T-helper 17 cell (primary cell): ENCODE measurements at regions not wholly inside any gene's neighbourhood (a gene's known extent, or its start where the extent isn't known, plus 50 kb on each side); places are given as distances from the start of the nearest gene placed in this dataset.

Source experiments
- ATAC-seq: fragments of 150-1000 bp; cut with Tn5 transposase; 2 replicates; pipeline ENCODE4 v1.10.0; 2021; ENCODE audit warnings: mild to moderate bottlenecking, moderate library complexity
- DNase-seq, 3 donors: peaks; one replicate each; pipeline versions ENCODE4 v3.0.0 to v3.0.0-alpha.2; 2020 to 2021
- H3K9me3 ChIP-seq: one replicate; pipeline ENCODE4 v1.7.0; 2013; ENCODE audit warnings: low read length, mild to moderate bottlenecking; ENCODE audit not compliant: control insufficient read depth, poor library complexity, severe bottlenecking
- H3K27ac Mint-ChIP-seq: one replicate; pipeline ENCODE4 v1.8.0; 2022; ENCODE audit warnings: mild to moderate bottlenecking, moderate library complexity, mixed read lengths
- H3K27me3 Mint-ChIP-seq: one replicate; pipeline ENCODE4 v1.8.0; 2022; ENCODE audit warnings: mixed read lengths
- H3K36me3 Mint-ChIP-seq: one replicate; pipeline ENCODE4 v1.8.0; 2022; ENCODE audit warnings: low read depth, mixed read lengths
- H3K4me1 Mint-ChIP-seq: one replicate; pipeline ENCODE4 v1.8.0; 2022; ENCODE audit warnings: mild to moderate bottlenecking, mixed read lengths
- H3K4me3 Mint-ChIP-seq: one replicate; pipeline ENCODE4 v1.8.0; 2022; ENCODE audit warnings: mild to moderate bottlenecking, moderate library complexity, mixed read lengths

DNA sequence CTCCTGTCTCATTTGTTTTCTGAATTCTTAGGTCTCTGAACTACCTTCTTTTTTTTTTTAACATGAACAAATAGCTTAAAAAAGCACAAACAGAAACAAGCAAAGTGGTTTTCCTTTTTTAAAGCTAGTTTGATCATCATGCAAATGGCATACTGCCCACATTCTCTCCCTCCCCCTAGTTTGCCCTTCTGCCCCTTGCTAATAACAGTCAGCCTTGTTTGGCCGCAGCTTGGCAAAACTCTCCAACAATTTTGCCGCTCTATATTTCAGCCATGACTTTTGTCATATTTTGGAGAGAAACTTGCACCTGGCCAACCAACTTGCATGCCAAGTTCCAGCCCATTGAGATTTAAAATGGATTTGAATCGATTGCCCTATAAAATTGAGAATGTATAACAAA is 666.0 kb upstream of the NR2F2 start:
- Mint-ChIP-seq H3K36me3 (no peaks in the 10 kb centered on the region), H3K27ac (no peak overlapping the region), H3K4me1 (no peaks in the 10 kb centered on the region), H3K4me3 (no peak overlapping the region), H3K27me3 (peaks cover 4% of the 10 kb centered on the region)
- ATAC-seq (no peak), DNase-seq (no peak)
- H3K9me3 ChIP-seq: no peaks in the 10 kb centered on the region

DNA sequence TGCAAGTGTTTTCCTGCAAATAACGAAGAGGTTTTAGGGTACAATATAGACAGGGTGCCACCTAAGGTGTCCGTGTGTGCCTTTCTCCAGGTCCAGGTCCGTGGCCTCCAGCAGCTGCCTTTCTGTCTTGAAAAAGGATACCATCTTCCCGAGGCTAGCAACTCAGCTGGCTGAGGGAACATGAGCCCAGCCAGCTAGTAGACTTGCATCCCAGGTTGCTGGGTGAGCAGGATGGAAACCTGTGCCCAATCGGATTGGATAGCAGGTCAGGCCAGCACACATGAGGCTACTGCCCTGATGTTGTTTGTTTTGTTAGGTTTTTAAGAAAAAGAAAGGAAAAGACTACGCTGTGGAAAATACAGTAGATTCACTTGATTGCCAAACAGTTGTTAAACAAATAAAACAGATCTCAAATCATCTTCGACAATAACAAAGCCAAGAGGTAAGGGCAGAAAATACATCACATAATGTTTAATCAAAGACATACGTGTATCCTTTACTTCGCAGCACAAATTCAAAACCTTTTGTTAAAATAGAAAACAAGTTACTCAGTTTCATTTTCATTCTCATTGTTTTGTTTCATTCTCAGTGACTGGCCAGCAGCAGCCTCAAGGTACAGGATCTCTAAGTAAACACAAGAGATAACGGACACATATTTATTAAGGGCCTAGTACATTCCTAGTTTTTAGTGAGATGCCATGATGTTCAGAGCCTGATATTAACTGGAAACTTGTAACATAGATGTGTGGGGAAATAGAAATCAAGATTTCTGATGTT is 661.2 kb upstream of the NR2F2 start:
- Mint-ChIP-seq H3K27me3 (no peaks in the 10 kb centered on the region), H3K27ac (no peak overlapping the region)

DNA sequence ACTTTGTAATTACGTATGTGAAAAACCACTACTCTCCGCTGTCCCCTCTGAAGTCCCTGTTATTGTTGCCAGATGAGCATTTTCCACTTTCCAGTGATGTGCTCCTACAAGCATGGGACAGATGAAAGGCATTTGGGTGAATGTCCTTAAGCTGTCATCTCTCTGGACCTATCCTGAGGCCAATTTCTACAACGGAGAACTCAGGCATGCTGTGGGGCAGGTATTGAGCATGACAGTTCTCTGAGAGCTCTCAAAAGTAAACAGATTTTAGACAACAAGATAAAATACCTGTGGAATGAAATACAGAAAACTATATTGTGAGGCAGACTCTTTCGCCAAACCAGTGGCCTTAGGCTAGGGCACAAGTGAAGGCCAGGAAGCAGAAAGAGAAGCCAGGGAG is 656.5 kb upstream of the NR2F2 start:
- H3K27me3 Mint-ChIP-seq: no peaks in the 10 kb centered on the region
- ATAC-seq (no peak), DNase-seq (no peak)
- H3K4me1 Mint-ChIP-seq: no peaks in the 10 kb centered on the region
- H3K27ac Mint-ChIP-seq: no peak overlapping the region
- H3K4me3 Mint-ChIP-seq: no peak overlapping the region
- no peaks in the 10 kb centered on the region for H3K9me3 ChIP-seq
- H3K36me3 Mint-ChIP-seq: no peaks in the 10 kb centered on the region

More for the DNA sequence above, 661.2 kb upstream of the NR2F2 start:
- DNase-seq (no peak), ATAC-seq (no peak)
- Mint-ChIP-seq H3K4me3 (no peak overlapping the region), H3K4me1 (no peaks in the 10 kb centered on the region), H3K36me3 (no peaks in the 10 kb centered on the region)
- H3K9me3 ChIP-seq: no peaks in the 10 kb centered on the region

DNA sequence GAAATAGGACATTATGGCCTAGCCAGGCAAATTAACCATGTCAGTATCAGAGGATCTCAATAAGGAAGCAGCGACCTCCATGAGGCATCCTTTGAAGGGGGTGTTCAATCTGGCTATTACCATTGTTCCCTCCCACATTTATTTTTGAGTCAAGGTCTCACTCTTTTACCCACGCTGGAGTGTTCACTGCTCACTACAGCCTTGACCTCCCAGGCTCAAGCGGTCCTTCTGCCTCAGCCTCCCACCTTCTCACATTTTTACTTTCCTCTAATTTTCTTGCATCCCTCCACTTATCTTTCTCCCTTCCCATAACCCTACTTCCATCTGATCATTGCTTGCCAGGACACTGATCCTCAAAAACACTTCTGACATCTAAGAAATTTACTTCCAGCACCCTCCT is 654.0 kb upstream of the NR2F2 start:
- DNase-seq (no peak), ATAC-seq (no peak)
- H3K9me3 ChIP-seq: no peaks in the 10 kb centered on the region
- no peaks in the 10 kb centered on the region for H3K36me3 Mint-ChIP-seq
- no peak overlapping the region for H3K4me3 Mint-ChIP-seq
- H3K27ac Mint-ChIP-seq: no peak overlapping the region
- H3K4me1 Mint-ChIP-seq: no peaks in the 10 kb centered on the region
- no peaks in the 10 kb centered on the region for H3K27me3 Mint-ChIP-seq

DNA sequence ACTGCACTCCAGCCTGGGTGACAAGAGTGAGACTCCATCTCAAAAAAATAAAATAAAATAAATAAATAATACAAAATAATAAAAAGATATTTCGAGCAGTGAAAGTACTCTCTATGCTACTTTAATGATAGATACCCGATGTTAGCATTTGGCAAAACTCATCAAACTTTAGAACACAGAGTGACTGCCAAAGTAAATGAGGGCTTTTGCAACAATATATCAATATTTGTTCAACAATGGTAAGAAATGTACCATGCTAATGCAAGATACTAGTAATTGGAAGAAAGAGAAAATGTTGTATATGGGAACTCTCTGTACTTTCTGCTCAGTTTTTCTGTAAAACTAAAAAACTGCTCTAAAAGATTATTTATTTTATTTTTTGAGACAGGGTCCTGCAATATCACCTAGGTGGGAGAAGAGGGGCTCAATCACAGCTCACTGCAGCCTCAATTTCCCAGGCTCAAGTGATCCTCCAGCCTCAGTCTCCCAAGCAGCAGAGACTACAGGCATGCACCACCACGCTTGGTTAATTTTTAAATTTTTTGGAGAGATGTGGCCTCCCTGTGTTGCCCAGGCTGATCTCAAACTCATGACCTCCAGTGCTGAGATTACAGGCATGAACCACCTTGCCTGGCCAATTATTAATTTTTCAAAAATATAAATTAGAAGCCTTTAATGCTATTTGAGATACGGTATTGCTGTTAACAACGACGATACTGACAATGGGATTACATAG is 650.5 kb upstream of the NR2F2 start:
- ATAC-seq (no peak), DNase-seq (no peak)
- no peaks in the 10 kb centered on the region for H3K36me3 Mint-ChIP-seq
- H3K4me3 Mint-ChIP-seq: no peak overlapping the region
- H3K27me3 Mint-ChIP-seq: no peaks in the 10 kb centered on the region
- H3K9me3 ChIP-seq: no peaks in the 10 kb centered on the region
- no peak overlapping the region for H3K27ac Mint-ChIP-seq
- H3K4me1 Mint-ChIP-seq: no peaks in the 10 kb centered on the region

DNA sequence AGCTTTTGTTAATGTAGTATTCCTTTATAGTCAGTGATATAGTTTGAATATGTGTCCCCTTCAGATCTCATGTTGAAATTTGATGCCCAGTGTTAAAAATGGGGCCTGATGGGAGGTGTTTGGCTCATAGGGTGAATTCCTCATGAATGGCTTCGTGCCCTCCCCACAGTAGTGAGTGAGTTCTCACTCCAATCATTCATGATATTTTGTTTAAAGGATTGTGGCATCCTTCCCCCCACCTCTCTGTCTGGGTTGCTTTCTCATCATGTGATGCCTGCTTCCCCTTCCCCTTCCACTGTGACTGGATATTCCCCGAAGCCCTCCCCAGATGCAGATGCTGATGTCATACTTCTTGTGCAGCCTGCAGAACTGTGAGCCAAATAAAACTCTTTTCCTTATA is 649.8 kb upstream of the NR2F2 start:
- Mint-ChIP-seq H3K4me1 (no peaks in the 10 kb centered on the region), H3K27me3 (no peaks in the 10 kb centered on the region), H3K4me3 (no peak overlapping the region), H3K36me3 (no peaks in the 10 kb centered on the region), H3K27ac (no peak overlapping the region)
- DNase-seq: no peak
- no peaks in the 10 kb centered on the region for H3K9me3 ChIP-seq
- no peak for ATAC-seq

GRCh38 chr15:95681836-95682544 is 648.5 kb upstream of the NR2F2 start:
- DNase-seq (no peak), ATAC-seq (no peak)
- Mint-ChIP-seq H3K36me3 (no peaks in the 10 kb centered on the region), H3K27ac (no peak overlapping the region), H3K4me1 (no peaks in the 10 kb centered on the region), H3K27me3 (no peaks in the 10 kb centered on the region), H3K4me3 (no peak overlapping the region)
- H3K9me3 ChIP-seq: no peaks in the 10 kb centered on the region

- Mint-ChIP-seq H3K27me3 (no peaks in the 10 kb centered on the region), H3K4me3 (no peak overlapping the region), H3K27ac (no peak overlapping the region), H3K36me3 (no peaks in the 10 kb centered on the region), H3K4me1 (no peaks in the 10 kb centered on the region)
- H3K9me3 ChIP-seq: no peaks in the 10 kb centered on the region
- ATAC-seq (no peak), DNase-seq (no peak)
Measured at GRCh38 chr15:95684126-95684525, 646.4 kb upstream of the NR2F2 start.

DNA sequence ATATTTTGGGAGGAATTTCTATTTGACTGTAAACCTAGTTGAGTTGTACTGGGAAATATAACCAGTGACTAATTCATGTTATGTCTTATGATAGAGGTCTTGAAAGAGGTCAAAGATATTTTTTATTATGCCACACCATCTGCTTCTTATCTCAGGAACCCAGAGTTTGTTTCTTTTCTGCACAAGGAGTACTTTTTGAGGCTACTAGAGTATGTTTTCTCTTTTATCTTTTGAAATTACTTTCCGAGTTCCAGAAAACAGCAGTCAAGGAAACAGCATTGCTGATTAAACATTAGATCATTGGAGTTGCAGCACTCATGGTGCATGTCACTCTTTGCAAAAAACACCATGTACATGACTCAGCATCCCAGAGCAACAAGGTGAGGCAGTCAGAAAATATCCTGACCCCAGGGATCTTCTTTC is 645.8 kb upstream of the NR2F2 start:
- Mint-ChIP-seq H3K4me3 (no peak overlapping the region), H3K36me3 (no peaks in the 10 kb centered on the region), H3K4me1 (no peaks in the 10 kb centered on the region), H3K27ac (no peak overlapping the region), H3K27me3 (no peaks in the 10 kb centered on the region)
- no peaks in the 10 kb centered on the region for H3K9me3 ChIP-seq
- DNase-seq: no peak
- ATAC-seq: no peak

DNA sequence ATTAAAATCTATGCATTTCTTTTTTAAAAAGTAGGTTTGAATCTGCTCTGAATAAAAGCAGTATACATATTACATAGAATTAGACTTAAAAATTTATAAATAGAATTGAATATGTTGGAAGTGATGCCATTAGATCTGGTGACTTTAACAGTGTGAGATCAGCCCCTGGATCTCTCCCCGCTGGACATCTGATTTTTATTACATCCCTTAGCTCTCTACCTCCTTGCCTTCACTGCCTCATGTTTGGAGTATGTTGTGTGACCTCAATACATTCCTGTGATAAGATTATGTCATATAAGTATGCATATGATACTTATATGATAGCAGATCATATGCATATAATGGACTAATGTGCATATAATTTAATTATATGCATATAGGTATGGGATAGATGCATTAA is 643.4 kb upstream of the NR2F2 start:
- no peak overlapping the region for H3K4me3 Mint-ChIP-seq
- no peaks in the 10 kb centered on the region for H3K36me3 Mint-ChIP-seq
- H3K4me1 Mint-ChIP-seq: no peaks in the 10 kb centered on the region
- no peak for DNase-seq
- no peak overlapping the region for H3K27ac Mint-ChIP-seq
- H3K27me3 Mint-ChIP-seq: no peaks in the 10 kb centered on the region
- no peak for ATAC-seq
- H3K9me3 ChIP-seq: no peaks in the 10 kb centered on the region

DNA sequence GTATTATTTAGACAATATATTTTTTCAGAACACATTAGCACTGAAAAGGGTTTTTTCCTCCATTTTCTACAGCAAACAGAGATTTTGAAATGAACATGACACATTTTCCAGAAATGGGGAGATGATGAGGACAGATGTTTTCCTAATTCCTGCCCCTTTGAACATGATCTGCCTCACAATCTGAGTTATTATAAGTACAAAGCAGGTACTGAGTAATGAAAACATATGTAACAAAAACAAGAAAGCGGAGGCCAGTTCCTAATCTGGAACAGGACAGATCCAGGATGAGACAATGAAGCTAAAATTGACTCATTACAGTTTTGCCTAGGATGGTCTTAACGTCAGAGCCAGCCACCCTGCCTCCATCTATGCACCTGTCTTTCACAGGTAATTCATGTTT is 642.8 kb upstream of the NR2F2 start:
- H3K27ac Mint-ChIP-seq: no peak overlapping the region
- DNase-seq (no peak), ATAC-seq (no peak)

DNA sequence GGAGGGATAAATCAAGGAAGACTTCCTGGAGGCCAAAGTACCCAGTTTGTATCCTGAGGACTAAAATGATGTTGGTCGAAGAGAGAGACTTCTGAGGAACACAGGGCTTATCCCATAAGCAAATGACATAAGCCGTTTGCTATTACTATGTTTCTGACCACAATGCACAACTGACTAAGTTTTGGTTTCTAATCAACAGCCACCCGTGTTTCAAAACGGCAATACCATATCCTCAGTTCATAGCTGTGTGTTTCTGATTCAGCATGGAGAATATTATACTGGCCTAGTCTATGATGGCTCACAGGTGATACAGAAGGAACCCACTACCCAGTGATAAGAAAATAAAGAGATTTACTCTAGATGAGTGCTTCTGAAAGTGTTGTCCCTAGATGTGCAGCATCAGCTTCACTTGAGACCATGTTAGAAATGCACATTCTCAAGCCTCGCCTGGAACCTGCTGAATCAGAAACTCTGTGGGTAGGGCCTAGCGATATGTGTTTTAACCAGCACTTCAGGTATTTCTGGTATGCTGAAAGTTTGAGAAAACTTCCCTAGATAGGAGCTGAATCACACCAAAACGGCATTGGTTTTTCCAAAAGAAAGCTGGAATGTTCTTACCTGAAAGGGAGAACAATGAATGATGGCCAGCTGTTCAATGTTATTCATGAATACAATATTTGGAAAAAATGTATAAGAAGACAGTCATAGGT is 639.7 kb upstream of the NR2F2 start:
- H3K9me3 ChIP-seq: peaks cover 3% of the 10 kb centered on the region
- DNase-seq (no peak), ATAC-seq (no peak)
- H3K27me3 Mint-ChIP-seq: no peaks in the 10 kb centered on the region
- no peaks in the 10 kb centered on the region for H3K4me1 Mint-ChIP-seq
- H3K4me3 Mint-ChIP-seq: no peak overlapping the region
- no peaks in the 10 kb centered on the region for H3K36me3 Mint-ChIP-seq
- H3K27ac Mint-ChIP-seq: no peak overlapping the region

More for the DNA sequence above, 642.8 kb upstream of the NR2F2 start:
- no peaks in the 10 kb centered on the region for H3K36me3 Mint-ChIP-seq
- H3K9me3 ChIP-seq: no peaks in the 10 kb centered on the region
- H3K4me3 Mint-ChIP-seq: no peak overlapping the region
- H3K27me3 Mint-ChIP-seq: no peaks in the 10 kb centered on the region
- H3K4me1 Mint-ChIP-seq: no peaks in the 10 kb centered on the region

DNA sequence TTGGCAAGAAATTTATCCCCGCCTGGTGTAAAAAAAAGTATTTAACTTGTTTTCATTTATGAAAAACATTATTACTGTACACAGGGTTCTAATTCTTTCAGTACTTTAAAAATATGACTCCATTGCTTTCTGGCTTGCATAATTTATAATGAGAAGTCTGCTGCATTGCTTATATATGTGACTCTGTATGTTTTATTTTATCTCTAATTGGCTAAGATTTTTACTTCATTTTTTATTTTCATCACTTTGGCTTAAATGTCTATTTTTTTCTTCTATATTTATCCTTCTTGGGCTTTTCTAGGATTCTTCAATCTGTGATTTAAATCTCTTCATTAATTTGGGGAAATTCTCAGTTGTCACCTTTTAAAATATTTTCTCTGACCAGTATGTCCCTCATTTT is 636.6 kb upstream of the NR2F2 start:
- ATAC-seq (no peak), DNase-seq (no peak)
- Mint-ChIP-seq H3K27me3 (no peaks in the 10 kb centered on the region), H3K4me1 (no peaks in the 10 kb centered on the region), H3K27ac (no peak overlapping the region), H3K36me3 (no peaks in the 10 kb centered on the region), H3K4me3 (no peak overlapping the region)
- H3K9me3 ChIP-seq: peaks cover 3% of the 10 kb centered on the region
